Lower lobe of right lung (tissue), 2 donors: ENCODE measurements at regions not wholly inside any gene's neighbourhood (a gene's known extent, or its start where the extent isn't known, plus 50 kb on each side); places are given as distances from the start of the nearest gene placed in this dataset.

Experiments used
- ATAC-seq, 2 donors: fragments of 200-7000 bp; cut with Tn5 transposase; one replicate each; pipeline ENCODE4 v1.9.1; 2020 to 2022; ENCODE audit warnings: mild to moderate bottlenecking in 2 of 2, moderate library complexity in 2 of 2
- DNase-seq: peaks from one replicate; pipeline ENCODE4 v3.0.0-alpha.2; 2020
- H3K27ac ChIP-seq: fragments of 200-600 bp; one replicate; pipeline ENCODE4 v1.8.0; 2022
- H3K27me3 ChIP-seq: fragments of 200-600 bp; one replicate; pipeline ENCODE4 v1.8.0; 2022; ENCODE audit warnings: low read depth
- H3K36me3 ChIP-seq: fragments of 200-600 bp; one replicate; pipeline ENCODE4 v1.8.0; 2022; ENCODE audit warnings: mild to moderate bottlenecking
- H3K4me1 ChIP-seq: fragments of 200-600 bp; one replicate; pipeline ENCODE4 v1.8.0; 2022
- H3K4me3 ChIP-seq: fragments of 200-600 bp; one replicate; pipeline ENCODE4 v1.8.0; 2022; ENCODE audit warnings: mild to moderate bottlenecking
- H3K9me3 ChIP-seq: fragments of 200-600 bp; one replicate; pipeline ENCODE4 v1.8.0; 2022
- intact Hi-C: fragments of 100-400 bp; cut with DNase I; formaldehyde crosslinking; loops from one replicate; pipeline ENCODE4 v1.11.0; 2022
- TF ChIP-seq, protein P1 (sequence below): fragments of 200-600 bp; IDR thresholded peaks from one replicate; pipeline ENCODE4 v1.8.0; 2022; ENCODE audit warnings: antibody characterized with exemption, mild to moderate bottlenecking
- donor health status: DM: no; HTN: yes; CAD: no; lungs with severe emphysema.

DNA sequence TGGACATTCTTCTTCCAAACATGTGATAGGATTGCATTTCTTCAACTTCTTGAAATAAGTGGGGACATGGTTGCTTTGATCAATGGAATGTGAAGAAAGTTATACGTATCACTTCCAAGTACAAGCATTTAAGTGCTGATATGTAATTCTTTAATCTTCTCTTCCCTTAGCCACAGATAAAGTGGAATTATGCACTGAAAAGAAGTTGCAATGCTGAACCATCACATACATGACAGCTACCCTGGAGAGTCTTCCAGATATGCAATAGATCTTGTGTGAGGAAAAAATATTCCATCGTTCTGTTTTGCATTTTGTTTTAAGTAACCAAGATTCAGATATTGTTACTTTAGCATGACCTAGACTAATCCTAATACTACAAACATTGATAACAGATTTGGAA, 674.3 kb downstream of the NSUN3 start:
- no peaks in the 10 kb centered on the region for H3K36me3 ChIP-seq
- DNase-seq (no peak), ATAC-seq (no peak)
- H3K9me3 ChIP-seq: no peaks in the 10 kb centered on the region
- intact Hi-C loops: no loop called here
- TF ChIP-seq, protein P1, sequence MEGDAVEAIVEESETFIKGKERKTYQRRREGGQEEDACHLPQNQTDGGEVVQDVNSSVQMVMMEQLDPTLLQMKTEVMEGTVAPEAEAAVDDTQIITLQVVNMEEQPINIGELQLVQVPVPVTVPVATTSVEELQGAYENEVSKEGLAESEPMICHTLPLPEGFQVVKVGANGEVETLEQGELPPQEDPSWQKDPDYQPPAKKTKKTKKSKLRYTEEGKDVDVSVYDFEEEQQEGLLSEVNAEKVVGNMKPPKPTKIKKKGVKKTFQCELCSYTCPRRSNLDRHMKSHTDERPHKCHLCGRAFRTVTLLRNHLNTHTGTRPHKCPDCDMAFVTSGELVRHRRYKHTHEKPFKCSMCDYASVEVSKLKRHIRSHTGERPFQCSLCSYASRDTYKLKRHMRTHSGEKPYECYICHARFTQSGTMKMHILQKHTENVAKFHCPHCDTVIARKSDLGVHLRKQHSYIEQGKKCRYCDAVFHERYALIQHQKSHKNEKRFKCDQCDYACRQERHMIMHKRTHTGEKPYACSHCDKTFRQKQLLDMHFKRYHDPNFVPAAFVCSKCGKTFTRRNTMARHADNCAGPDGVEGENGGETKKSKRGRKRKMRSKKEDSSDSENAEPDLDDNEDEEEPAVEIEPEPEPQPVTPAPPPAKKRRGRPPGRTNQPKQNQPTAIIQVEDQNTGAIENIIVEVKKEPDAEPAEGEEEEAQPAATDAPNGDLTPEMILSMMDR: no peak
- H3K27ac ChIP-seq: no peak overlapping the region
- no peaks in the 10 kb centered on the region for H3K4me1 ChIP-seq
- no peak overlapping the region for H3K4me3 ChIP-seq
- H3K27me3 ChIP-seq: no peaks in the 10 kb centered on the region

DNA sequence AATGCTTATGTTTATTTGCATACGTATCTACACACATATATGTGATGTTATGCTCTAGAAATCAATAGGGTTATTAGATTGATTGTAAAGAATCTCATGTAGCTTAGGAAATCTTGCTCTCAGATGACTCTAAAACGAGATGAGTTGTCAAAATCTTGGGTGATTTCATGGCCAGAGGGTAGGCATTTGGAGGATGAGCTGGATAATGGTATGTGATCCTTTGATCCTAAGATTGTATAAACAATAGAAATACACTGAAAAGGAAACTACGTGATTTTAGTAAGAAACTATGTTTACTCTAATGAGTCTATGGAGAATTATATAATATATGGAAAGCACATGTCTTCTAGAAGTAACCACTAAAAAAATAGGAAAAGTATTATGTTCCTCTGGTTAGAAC, 676.6 kb downstream of the NSUN3 start:
- H3K4me1 ChIP-seq: no peaks in the 10 kb centered on the region
- no peaks in the 10 kb centered on the region for H3K9me3 ChIP-seq
- DNase-seq (no peak), ATAC-seq (no peak)
- intact Hi-C loops: no loop called here
- no peak overlapping the region for H3K27ac ChIP-seq
- H3K4me3 ChIP-seq: no peak overlapping the region
- no peaks in the 10 kb centered on the region for H3K36me3 ChIP-seq
- TF ChIP-seq, protein P1: no peak
- no peaks in the 10 kb centered on the region for H3K27me3 ChIP-seq

DNA sequence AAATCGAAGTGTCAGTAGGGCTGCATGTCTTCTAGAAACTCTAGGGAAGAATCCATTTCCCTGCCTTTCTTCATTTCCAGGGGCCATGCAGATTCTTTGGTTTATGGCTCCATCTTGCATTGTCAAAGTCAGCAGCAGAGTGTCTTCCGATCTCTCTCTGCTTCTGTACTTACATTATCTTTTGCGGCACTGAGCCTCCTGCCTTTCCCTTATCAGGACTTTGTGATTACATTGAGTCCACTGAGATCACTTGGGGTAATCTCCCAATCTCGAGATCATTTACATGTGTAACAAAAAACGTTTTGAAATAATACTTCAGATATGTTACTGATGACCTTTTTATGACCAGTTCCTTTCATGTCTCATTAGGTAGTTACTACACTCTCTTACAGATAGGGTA, 695.9 kb downstream of the NSUN3 start:
- TF ChIP-seq, protein P1: no peak
- ATAC-seq: no peak
- Histone ChIP-seq H3K36me3 (no peaks in the 10 kb centered on the region), H3K4me3 (no peak overlapping the region), H3K27ac (no peak overlapping the region), H3K27me3 (no peaks in the 10 kb centered on the region), H3K4me1 (no peaks in the 10 kb centered on the region), H3K9me3 (no peaks in the 10 kb centered on the region)
- no peak for DNase-seq
- intact Hi-C loops: no loop called here

DNA sequence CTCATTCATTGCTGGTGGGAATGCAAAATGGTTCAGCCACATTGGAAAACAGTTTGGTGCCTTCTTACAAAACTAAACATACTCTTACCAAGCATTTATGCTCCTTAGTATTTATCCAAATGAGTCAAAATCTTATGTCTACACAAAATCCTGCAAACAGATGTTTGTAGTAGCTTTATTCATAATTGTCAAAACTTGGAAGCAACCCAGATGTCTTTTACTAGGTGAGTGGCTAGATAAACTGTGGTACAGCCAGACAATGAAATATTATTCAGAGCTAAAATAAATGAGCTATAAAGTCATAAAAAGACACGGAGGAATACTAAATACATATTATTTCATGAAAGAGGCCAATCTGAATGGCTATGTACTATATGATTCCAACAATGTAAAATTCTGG, 709.5 kb downstream of the NSUN3 start:
- H3K27ac ChIP-seq: no peak overlapping the region
- no peaks in the 10 kb centered on the region for H3K9me3 ChIP-seq
- DNase-seq (no peak), ATAC-seq (no peak)
- no peaks in the 10 kb centered on the region for H3K4me1 ChIP-seq
- H3K4me3 ChIP-seq: no peak overlapping the region
- TF ChIP-seq, protein P1: no peak
- intact Hi-C loops: no loop called here
- H3K36me3 ChIP-seq: no peaks in the 10 kb centered on the region
- H3K27me3 ChIP-seq: no peaks in the 10 kb centered on the region

DNA sequence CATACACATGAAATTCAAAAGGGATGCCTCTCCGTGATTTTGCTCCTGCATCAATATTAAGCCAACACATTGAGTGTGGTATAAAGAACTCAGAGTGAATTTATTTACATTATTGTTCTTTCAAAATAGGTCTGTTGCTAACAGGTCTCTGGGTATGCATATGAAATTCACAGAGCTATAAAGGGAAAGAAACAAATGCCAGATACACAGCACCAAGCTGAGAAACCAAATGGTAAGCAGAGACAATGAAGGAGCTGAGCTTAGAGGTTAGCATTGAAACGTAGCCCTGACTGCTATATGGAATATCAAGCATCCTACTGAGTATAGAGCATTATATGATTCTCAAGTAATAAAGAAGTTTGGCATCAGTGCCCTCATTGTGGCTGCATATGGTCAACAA, 712.9 kb downstream of the NSUN3 start:
- TF ChIP-seq, protein P1: no peak
- ATAC-seq: no peak
- intact Hi-C loops: no loop called here
- Histone ChIP-seq H3K36me3 (no peaks in the 10 kb centered on the region), H3K4me3 (no peak overlapping the region), H3K9me3 (no peaks in the 10 kb centered on the region), H3K27me3 (no peaks in the 10 kb centered on the region), H3K4me1 (no peaks in the 10 kb centered on the region), H3K27ac (no peak overlapping the region)
- DNase-seq: no peak

DNA sequence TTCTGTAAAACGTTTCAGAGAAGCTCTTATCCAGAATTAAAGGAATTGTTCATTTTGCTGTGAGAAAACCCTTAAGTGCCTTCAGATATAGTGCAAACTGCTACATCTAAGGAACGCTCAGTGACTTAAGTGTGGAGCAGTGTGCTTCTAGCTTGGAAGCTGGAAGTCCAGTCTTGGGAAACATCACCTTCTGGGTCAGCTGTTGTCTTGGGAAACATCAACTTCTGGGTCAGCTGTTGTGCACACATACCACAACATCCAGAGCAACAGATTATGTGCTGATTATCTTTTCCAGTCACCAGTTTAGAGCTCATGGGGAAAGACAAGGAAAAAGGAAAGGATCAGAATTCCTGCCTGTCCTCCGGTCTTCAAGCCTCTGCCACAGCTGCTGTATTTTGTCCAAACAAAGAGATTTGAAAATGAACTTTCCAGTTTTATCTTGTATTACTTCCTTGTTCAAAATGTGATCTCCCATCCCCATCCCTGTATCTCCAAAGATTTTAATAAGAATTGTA, 713.6 kb downstream of the NSUN3 start:
- no peaks in the 10 kb centered on the region for H3K36me3 ChIP-seq
- no peaks in the 10 kb centered on the region for H3K27me3 ChIP-seq
- intact Hi-C loops: no loop called here
- H3K4me3 ChIP-seq: no peak overlapping the region
- H3K4me1 ChIP-seq: no peaks in the 10 kb centered on the region
- TF ChIP-seq, protein P1: no peak
- H3K9me3 ChIP-seq: no peaks in the 10 kb centered on the region
- no peak overlapping the region for H3K27ac ChIP-seq
- no peak for DNase-seq
- no peak for ATAC-seq
